ENCODE measurements at regions not wholly inside any gene's neighbourhood (a gene's known extent, or its start where the extent isn't known, plus 50 kb on each side); places are given as distances from the start of the nearest gene placed in this dataset.

DNA sequence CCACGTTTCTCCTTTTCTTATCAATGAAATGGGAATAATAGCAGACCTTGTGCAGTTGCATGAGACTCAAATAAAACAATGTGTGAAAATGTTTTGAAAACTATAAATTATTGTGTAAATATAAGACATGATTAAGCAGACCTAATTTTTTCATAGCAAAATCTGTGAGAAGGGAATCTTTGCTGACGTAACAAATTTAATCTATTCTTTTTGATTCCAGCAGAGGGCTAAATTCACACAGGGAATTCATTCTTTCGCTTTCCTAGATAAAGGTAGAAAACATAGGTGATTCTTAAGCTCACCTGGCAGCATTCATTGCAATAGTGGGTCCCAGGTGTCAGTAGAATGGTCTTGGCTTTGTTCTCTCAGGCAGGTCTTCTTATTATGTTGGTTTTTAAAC, 450.0 kb upstream of the GCFC2 start:
- no peak for TF ChIP-seq TCF7L2 (IDR thresholded peaks at IDR 0.05; ENCODE audit: low read depth, low read length)
- TF ChIP-seq, protein P1, sequence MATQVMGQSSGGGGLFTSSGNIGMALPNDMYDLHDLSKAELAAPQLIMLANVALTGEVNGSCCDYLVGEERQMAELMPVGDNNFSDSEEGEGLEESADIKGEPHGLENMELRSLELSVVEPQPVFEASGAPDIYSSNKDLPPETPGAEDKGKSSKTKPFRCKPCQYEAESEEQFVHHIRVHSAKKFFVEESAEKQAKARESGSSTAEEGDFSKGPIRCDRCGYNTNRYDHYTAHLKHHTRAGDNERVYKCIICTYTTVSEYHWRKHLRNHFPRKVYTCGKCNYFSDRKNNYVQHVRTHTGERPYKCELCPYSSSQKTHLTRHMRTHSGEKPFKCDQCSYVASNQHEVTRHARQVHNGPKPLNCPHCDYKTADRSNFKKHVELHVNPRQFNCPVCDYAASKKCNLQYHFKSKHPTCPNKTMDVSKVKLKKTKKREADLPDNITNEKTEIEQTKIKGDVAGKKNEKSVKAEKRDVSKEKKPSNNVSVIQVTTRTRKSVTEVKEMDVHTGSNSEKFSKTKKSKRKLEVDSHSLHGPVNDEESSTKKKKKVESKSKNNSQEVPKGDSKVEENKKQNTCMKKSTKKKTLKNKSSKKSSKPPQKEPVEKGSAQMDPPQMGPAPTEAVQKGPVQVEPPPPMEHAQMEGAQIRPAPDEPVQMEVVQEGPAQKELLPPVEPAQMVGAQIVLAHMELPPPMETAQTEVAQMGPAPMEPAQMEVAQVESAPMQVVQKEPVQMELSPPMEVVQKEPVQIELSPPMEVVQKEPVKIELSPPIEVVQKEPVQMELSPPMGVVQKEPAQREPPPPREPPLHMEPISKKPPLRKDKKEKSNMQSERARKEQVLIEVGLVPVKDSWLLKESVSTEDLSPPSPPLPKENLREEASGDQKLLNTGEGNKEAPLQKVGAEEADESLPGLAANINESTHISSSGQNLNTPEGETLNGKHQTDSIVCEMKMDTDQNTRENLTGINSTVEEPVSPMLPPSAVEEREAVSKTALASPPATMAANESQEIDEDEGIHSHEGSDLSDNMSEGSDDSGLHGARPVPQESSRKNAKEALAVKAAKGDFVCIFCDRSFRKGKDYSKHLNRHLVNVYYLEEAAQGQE (IDR thresholded peaks at IDR 0.05; ENCODE audit: insufficient read depth in 1 of 2, low read depth in 2 of 2, low read length in 1 of 2), result no peak
- TF ChIP-seq, protein P2, sequence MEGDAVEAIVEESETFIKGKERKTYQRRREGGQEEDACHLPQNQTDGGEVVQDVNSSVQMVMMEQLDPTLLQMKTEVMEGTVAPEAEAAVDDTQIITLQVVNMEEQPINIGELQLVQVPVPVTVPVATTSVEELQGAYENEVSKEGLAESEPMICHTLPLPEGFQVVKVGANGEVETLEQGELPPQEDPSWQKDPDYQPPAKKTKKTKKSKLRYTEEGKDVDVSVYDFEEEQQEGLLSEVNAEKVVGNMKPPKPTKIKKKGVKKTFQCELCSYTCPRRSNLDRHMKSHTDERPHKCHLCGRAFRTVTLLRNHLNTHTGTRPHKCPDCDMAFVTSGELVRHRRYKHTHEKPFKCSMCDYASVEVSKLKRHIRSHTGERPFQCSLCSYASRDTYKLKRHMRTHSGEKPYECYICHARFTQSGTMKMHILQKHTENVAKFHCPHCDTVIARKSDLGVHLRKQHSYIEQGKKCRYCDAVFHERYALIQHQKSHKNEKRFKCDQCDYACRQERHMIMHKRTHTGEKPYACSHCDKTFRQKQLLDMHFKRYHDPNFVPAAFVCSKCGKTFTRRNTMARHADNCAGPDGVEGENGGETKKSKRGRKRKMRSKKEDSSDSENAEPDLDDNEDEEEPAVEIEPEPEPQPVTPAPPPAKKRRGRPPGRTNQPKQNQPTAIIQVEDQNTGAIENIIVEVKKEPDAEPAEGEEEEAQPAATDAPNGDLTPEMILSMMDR (IDR thresholded peaks at IDR 0.05), result no peak
- no peak for TF ChIP-seq POLR2AphosphoS5 (IDR thresholded peaks at IDR 0.05; ENCODE audit: low read depth, low read length)
- TF ChIP-seq SIN3A (IDR thresholded peaks at IDR 0.05; ENCODE audit: borderline replicate concordance, insufficient read depth, low read depth, low read length), result no peak

All from Panc1 (cell line).